ENCODE measurements at regions not wholly inside any gene's neighbourhood (a gene's known extent, or its start where the extent isn't known, plus 50 kb on each side); places are given as distances from the start of the nearest gene placed in this dataset.

GRCh38 chr9:79925326-79925725, 353.6 kb downstream of the TLE4 start:
- DNase-seq (ENCODE audit: low spot score) (no peak), ATAC-seq (ENCODE audit: low FRiP score) (no peak)
- no peak for TF ChIP-seq CTCF (IDR thresholded peaks at IDR 0.05)

GRCh38 chr9:79924836-79925235, 353.1 kb downstream of the TLE4 start:
- no peak for TF ChIP-seq CTCF (IDR thresholded peaks at IDR 0.05)
- DNase-seq (ENCODE audit: low spot score): no peak
- no peak for ATAC-seq (ENCODE audit: low FRiP score)

GRCh38 chr9:79917421-79917820, 345.7 kb downstream of the TLE4 start:
- DNase-seq (ENCODE audit: low spot score) (no peak), ATAC-seq (ENCODE audit: low FRiP score) (no peak)
- TF ChIP-seq CTCF (IDR thresholded peaks at IDR 0.05): no peak

DNA sequence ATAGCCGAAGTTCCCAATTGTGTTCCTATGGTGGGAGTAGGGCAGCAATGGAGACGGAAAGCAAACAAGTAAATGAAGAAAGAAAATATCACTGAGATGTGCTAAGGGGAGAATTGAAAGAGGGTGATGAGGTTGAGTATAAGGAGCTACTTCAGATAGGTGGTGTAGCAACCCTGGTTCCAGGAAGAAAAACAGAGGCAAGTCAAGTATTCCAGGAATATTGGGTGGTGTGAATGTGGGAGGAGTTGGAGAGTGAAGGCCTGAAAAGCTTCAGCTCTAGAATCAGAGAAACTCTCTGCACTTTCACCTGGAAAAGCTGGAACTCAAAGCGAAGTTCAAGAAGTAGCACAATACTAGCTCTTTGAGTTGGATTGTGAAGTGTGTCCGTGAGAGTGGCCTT, 342.1 kb downstream of the TLE4 start:
- no peak for ATAC-seq (ENCODE audit: low FRiP score)
- TF ChIP-seq CTCF (IDR thresholded peaks at IDR 0.05): no peak

DNA sequence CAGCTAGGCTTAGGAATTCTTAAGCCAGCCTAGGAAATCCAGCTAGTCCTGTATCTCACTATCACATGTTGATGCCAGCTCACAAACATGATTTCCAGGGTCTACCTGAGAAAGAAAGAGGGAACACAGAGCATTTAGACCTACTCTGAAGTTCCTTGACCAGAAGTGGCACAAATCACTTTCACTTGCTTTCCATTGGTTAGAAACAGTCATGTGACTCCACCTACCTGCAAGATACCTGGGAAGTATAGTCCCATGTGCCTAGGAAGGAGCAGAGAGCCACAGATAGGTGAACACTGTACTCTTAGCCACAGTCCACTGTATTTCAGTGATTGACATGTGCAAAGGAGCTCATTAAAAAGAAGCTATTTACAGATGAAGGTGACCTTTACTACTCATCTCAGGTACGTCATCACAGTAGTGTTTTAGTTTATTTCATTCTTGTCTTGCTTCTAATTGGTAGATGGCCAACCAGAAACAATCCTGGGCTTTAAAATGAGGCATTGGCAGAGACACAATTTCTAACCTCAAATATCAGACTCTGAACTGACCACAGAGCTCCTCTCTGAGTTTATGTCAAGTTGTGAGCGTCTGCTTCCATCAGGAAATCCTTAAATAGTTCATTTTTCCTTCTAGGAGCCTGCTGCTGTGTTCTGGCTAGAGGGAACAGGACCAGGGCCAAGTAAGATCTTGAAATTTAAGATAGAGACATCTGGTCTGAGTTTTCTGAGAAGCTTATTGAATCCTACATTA, 340.7 kb downstream of the TLE4 start:
- ATAC-seq (ENCODE audit: low FRiP score) (no peak), DNase-seq (ENCODE audit: low spot score) (no peak)
- TF ChIP-seq CTCF (IDR thresholded peaks at IDR 0.05): no peak

More for the DNA sequence above, 342.1 kb downstream of the TLE4 start:
- DNase-seq (ENCODE audit: low spot score): no peak

GRCh38 chr9:79911724-79912123, 340.0 kb downstream of the TLE4 start:
- no peak for DNase-seq (ENCODE audit: low spot score)
- TF ChIP-seq CTCF (IDR thresholded peaks at IDR 0.05): no peak
- no peak for ATAC-seq (ENCODE audit: low FRiP score)
